Naive thymus-derived CD4-positive, alpha-beta T cell (primary cell): ENCODE measurements at regions not wholly inside any gene's neighbourhood (a gene's known extent, or its start where the extent isn't known, plus 50 kb on each side); places are given as distances from the start of the nearest gene placed in this dataset.

Experiments
- ATAC-seq: fragments of 150-1000 bp; cut with Tn5 transposase; 2 replicates; pipeline ENCODE4 v1.10.0; 2021; ENCODE audit warnings: mild to moderate bottlenecking, moderate library complexity
- CTCF ChIA-PET: fragments of 350-600 bp; sonication (Branson Sonifier 250); formaldehyde crosslinking; loops from one replicate; lab custom pipeline; 2021; ENCODE audit warnings: antibody characterized with exemption; lab: Charles Lee
- POLR2A ChIA-PET: fragments of 350-600 bp; sonication (Branson Sonifier 250); formaldehyde crosslinking; loops from one replicate; lab custom pipeline; 2021; ENCODE audit warnings: antibody characterized with exemption, inconsistent platforms; lab: Charles Lee
- DNase-seq, 9 donors: peaks; one replicate each; pipeline versions ENCODE4 v3.0.0 to v3.0.0-alpha.2; 2020 to 2022; ENCODE audit warnings: mixed read lengths in 1 of 9
- H3K27ac ChIP-seq: one replicate; pipeline ENCODE4 v1.7.0; 2013; ENCODE audit warnings: mild to moderate bottlenecking, low read depth, low read length, moderate library complexity
- H3K27me3 ChIP-seq, 2 donors: one replicate each; pipeline ENCODE4 v1.7.0; 2013; ENCODE audit warnings: low read length in 2 of 2, mild to moderate bottlenecking in 2 of 2, moderate library complexity in 2 of 2; ENCODE audit not compliant: control insufficient read depth in 2 of 2, insufficient read depth in 2 of 2
- H3K36me3 ChIP-seq, 3 experiments: 1 replicate in 2 of 3; 2 replicates in 1 of 3; pipeline ENCODE4 v1.7.0; 2013; ENCODE audit warnings: low read length in 3 of 3, mild to moderate bottlenecking in 3 of 3, moderate library complexity in 1 of 3; ENCODE audit not compliant: insufficient read depth in 3 of 3, control insufficient read depth in 2 of 3
- H3K4me1 ChIP-seq, 2 donors: one replicate each; pipeline ENCODE4 v1.7.0; 2013; ENCODE audit warnings: low read length in 2 of 2, mild to moderate bottlenecking in 2 of 2, moderate library complexity in 1 of 2; ENCODE audit not compliant: control insufficient read depth in 2 of 2, insufficient read depth in 2 of 2
- H3K4me3 ChIP-seq: 2 replicates; pipeline ENCODE4 v1.7.0; 2013; ENCODE audit warnings: mild to moderate bottlenecking, low read length
- H3K9me3 ChIP-seq, 3 experiments: 1 replicate in 2 of 3; 2 replicates in 1 of 3; pipeline ENCODE4 v1.7.0; 2013; ENCODE audit warnings: low read length in 3 of 3; ENCODE audit not compliant: control insufficient read depth in 2 of 3
- H3K27ac Mint-ChIP-seq, 9 donors: one replicate each; pipeline ENCODE4 v1.8.0; 2020 to 2022; ENCODE audit warnings: mixed read lengths in 9 of 9, mild to moderate bottlenecking in 8 of 9, moderate library complexity in 5 of 9, inconsistent platforms in 2 of 9
- H3K27me3 Mint-ChIP-seq, 5 donors: one replicate each; pipeline ENCODE4 v1.8.0; 2021 to 2022; ENCODE audit warnings: mixed read lengths in 5 of 5, mild to moderate bottlenecking in 1 of 5
- H3K36me3 Mint-ChIP-seq, 5 donors: one replicate each; pipeline ENCODE4 v1.8.0; 2020 to 2022; ENCODE audit warnings: mixed read lengths in 5 of 5, mild to moderate bottlenecking in 3 of 5, inconsistent platforms in 1 of 5
- H3K4me1 Mint-ChIP-seq, 7 donors: one replicate each; pipeline ENCODE4 v1.8.0; 2020 to 2022; ENCODE audit warnings: mixed read lengths in 7 of 7, mild to moderate bottlenecking in 3 of 7, inconsistent platforms in 1 of 7
- H3K4me3 Mint-ChIP-seq, 10 donors: one replicate each; pipeline ENCODE4 v1.8.0; 2020 to 2022; ENCODE audit warnings: mild to moderate bottlenecking in 10 of 10, mixed read lengths in 10 of 10, moderate library complexity in 6 of 10, inconsistent platforms in 2 of 10
- H3K9me3 Mint-ChIP-seq, 11 donors: one replicate each; pipeline ENCODE4 v1.8.0; 2020 to 2022; ENCODE audit warnings: mixed read lengths in 11 of 11, mild to moderate bottlenecking in 4 of 11, inconsistent platforms in 1 of 11, moderate library complexity in 1 of 11
- intact Hi-C, 2 donors: fragments of 100-400 bp; cut with micrococcal nuclease; formaldehyde crosslinking; loops; one replicate each; pipeline ENCODE4 v1.15.1; 2023

- no peak overlapping the region for H3K4me3 ChIP-seq
- no peak overlapping the region for H3K4me3 Mint-ChIP-seq
- no peaks in the 10 kb centered on the region for H3K4me1 ChIP-seq
- no peak overlapping the region for H3K27ac Mint-ChIP-seq
- H3K36me3 ChIP-seq, result no peaks in the 10 kb centered on the region
- H3K27me3 ChIP-seq, result no peaks in the 10 kb centered on the region
- H3K27me3 Mint-ChIP-seq, result no peaks in the 10 kb centered on the region
- H3K27ac ChIP-seq, result no peak overlapping the region
- no peaks in the 10 kb centered on the region for H3K36me3 Mint-ChIP-seq
- ChIA-PET POLR2A (no interaction called here), CTCF (interaction anchor here (0.6 kb wide), 1 partner anchor 9 kb away, joined by 3 read pairs; no protein-coding TSS in a partner anchor)
- H3K4me1 Mint-ChIP-seq, result no peaks in the 10 kb centered on the region
- intact Hi-C loops, result no loop called here
- no peaks in the 10 kb centered on the region for H3K9me3 ChIP-seq
- no peak for ATAC-seq
- no peak for DNase-seq
- peaks cover 0 to 13% (median 0%) of the 10 kb centered on the region in 11 donors for H3K9me3 Mint-ChIP-seq
These were observed 83.2 kb upstream of the FAT1 start for GRCh38 chr4:186806679-186807421.

GRCh38 chr4:186807808-186808629 is 84.4 kb upstream of the FAT1 start:
- Mint-ChIP-seq H3K27ac (no peak overlapping the region), H3K9me3 (peaks cover 0 to 5% (median 0%) of the 10 kb centered on the region in 11 donors), H3K27me3 (no peaks in the 10 kb centered on the region), H3K4me3 (no peak overlapping the region), H3K4me1 (no peaks in the 10 kb centered on the region), H3K36me3 (no peaks in the 10 kb centered on the region)
- DNase-seq (no peak), ATAC-seq (no peak)
- intact Hi-C loops, result no loop called here
- H3K27me3 ChIP-seq, result no peaks in the 10 kb centered on the region
- ChIA-PET CTCF (no interaction called here), POLR2A (no interaction called here)
- H3K4me1 ChIP-seq, result no peaks in the 10 kb centered on the region
- H3K4me3 ChIP-seq, result no peak overlapping the region
- H3K27ac ChIP-seq, result no peak overlapping the region
- no peaks in the 10 kb centered on the region for H3K9me3 ChIP-seq
- H3K36me3 ChIP-seq, result no peaks in the 10 kb centered on the region

- no peak overlapping the region for H3K27ac ChIP-seq
- H3K4me3 ChIP-seq, result no peak overlapping the region
- no peaks in the 10 kb centered on the region for H3K9me3 ChIP-seq
- H3K27ac Mint-ChIP-seq, result no peak overlapping the region
- no peaks in the 10 kb centered on the region for H3K27me3 Mint-ChIP-seq
- no peaks in the 10 kb centered on the region for H3K36me3 ChIP-seq
- H3K27me3 ChIP-seq, result no peaks in the 10 kb centered on the region
- no peak for ATAC-seq
- H3K9me3 Mint-ChIP-seq, result peaks cover 0 to 5% (median 0%) of the 10 kb centered on the region in 11 donors
- no peaks in the 10 kb centered on the region for H3K4me1 Mint-ChIP-seq
- no peaks in the 10 kb centered on the region for H3K36me3 Mint-ChIP-seq
- H3K4me1 ChIP-seq, result no peaks in the 10 kb centered on the region
- no peak for DNase-seq
- intact Hi-C loops, result no loop called here
- no peak overlapping the region for H3K4me3 Mint-ChIP-seq
- CTCF ChIA-PET, result no interaction called here
- POLR2A ChIA-PET, result no interaction called here
These were observed 85.0 kb upstream of the FAT1 start for GRCh38 chr4:186808630-186809018.

DNA sequence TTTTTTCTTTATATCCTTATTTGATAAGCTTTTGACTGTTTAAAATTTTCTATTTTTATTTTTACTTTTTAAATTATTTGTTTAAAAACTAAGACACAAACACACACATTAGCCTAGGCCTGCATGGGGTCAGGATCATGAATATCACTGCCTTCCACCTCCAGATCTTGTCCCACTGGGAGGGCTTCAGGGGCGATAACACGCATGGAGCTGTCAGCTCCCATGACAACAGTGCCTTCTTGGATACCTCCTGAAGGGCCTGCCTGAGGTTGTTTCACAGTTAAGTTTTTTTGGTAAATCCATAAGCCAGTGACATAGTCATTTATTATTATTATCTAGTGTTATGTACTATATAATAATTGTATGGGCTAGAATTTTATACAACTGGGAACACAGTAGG is 85.4 kb upstream of the FAT1 start:
- ChIA-PET POLR2A (no interaction called here), CTCF (no interaction called here)
- no peaks in the 10 kb centered on the region for H3K4me1 Mint-ChIP-seq

DNA sequence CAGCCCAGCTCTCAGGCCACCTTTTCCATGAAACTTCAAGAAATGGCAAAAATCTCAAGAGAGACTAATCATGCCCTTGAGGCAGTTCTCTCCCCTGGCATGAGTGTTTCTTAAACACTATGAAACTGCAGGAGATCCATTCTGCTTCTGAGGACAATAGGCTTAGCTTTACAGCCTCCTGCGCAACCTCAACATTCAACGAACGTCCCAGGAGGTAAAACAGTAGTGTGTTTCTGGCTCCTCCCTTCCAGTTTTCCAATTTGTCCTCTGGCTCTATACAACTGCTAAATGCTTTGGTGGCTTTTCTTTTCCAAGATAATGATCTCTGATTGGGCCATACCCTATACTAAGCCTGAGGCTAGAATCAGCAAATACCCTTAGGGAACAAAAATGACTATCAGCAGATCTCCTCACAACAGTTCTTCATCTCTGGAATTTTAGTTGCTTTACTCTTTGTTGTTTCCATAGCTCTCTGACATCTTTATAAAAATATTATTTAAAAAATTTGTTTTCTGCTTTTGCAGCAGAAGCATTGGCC is 87.0 kb upstream of the FAT1 start:
- no peaks in the 10 kb centered on the region for H3K27me3 Mint-ChIP-seq
- no peak for DNase-seq
- no peaks in the 10 kb centered on the region for H3K4me1 Mint-ChIP-seq
- no peak overlapping the region for H3K4me3 ChIP-seq
- no peaks in the 10 kb centered on the region for H3K4me1 ChIP-seq
- ChIA-PET POLR2A (no interaction called here), CTCF (no interaction called here)
- no peaks in the 10 kb centered on the region for H3K36me3 Mint-ChIP-seq
- no peak overlapping the region for H3K4me3 Mint-ChIP-seq
- no peak for ATAC-seq
- H3K27me3 ChIP-seq, result no peaks in the 10 kb centered on the region
- H3K27ac ChIP-seq, result no peak overlapping the region
- intact Hi-C loops, result no loop called here
- H3K9me3 Mint-ChIP-seq, result peaks cover 0 to 10% (median 0%) of the 10 kb centered on the region in 11 donors
- no peak overlapping the region for H3K27ac Mint-ChIP-seq
- H3K9me3 ChIP-seq, result no peaks in the 10 kb centered on the region
- no peaks in the 10 kb centered on the region for H3K36me3 ChIP-seq

More for the DNA sequence above, 85.4 kb upstream of the FAT1 start:
- peaks cover 0 to 5% (median 0%) of the 10 kb centered on the region in 11 donors for H3K9me3 Mint-ChIP-seq
- Histone ChIP-seq H3K36me3 (no peaks in the 10 kb centered on the region), H3K9me3 (no peaks in the 10 kb centered on the region), H3K4me1 (no peaks in the 10 kb centered on the region), H3K27ac (no peak overlapping the region), H3K27me3 (no peaks in the 10 kb centered on the region), H3K4me3 (no peak overlapping the region)
- H3K27ac Mint-ChIP-seq, result no peak overlapping the region
- no peak overlapping the region for H3K4me3 Mint-ChIP-seq
- intact Hi-C loops, result no loop called here
- H3K27me3 Mint-ChIP-seq, result no peaks in the 10 kb centered on the region
- no peak for DNase-seq
- H3K36me3 Mint-ChIP-seq, result no peaks in the 10 kb centered on the region
- ATAC-seq, result no peak

- intact Hi-C loops, result no loop called here
- POLR2A ChIA-PET, result no interaction called here
- no peaks in the 10 kb centered on the region for H3K4me1 Mint-ChIP-seq
These were observed 88.9 kb upstream of the FAT1 start for GRCh38 chr4:186812592-186812991.

More at GRCh38 chr4:186812592-186812991, 88.9 kb upstream of the FAT1 start:
- Mint-ChIP-seq H3K36me3 (no peaks in the 10 kb centered on the region), H3K4me3 (no peak overlapping the region), H3K27me3 (no peaks in the 10 kb centered on the region), H3K9me3 (peaks cover 0 to 10% (median 0%) of the 10 kb centered on the region in 11 donors), H3K27ac (no peak overlapping the region)
- H3K4me3 ChIP-seq, result no peak overlapping the region
- no peaks in the 10 kb centered on the region for H3K36me3 ChIP-seq
- DNase-seq (no peak), ATAC-seq (no peak)
- H3K9me3 ChIP-seq, result no peaks in the 10 kb centered on the region
- no peaks in the 10 kb centered on the region for H3K27me3 ChIP-seq
- CTCF ChIA-PET, result no interaction called here
- no peaks in the 10 kb centered on the region for H3K4me1 ChIP-seq
- no peak overlapping the region for H3K27ac ChIP-seq
